ENCODE measurements at regions not wholly inside any gene's neighbourhood (a gene's known extent, or its start where the extent isn't known, plus 50 kb on each side); places are given as distances from the start of the nearest gene placed in this dataset.

- Histone ChIP-seq H3K36me3 (ENCODE audit: control insufficient read depth in 4 of 4, insufficient read depth in 3 of 4, low read depth in 1 of 4, low read length in 3 of 4) (no peaks in the 10 kb centered on the region), H3K9me3 (ENCODE audit: control insufficient read depth in 4 of 4, low read length in 3 of 4) (no peaks in the 10 kb centered on the region), H3K9ac (ENCODE audit: low read depth in 1 of 2, low read length in 2 of 2) (no peak overlapping the region), H3K4me3 (ENCODE audit: low read depth in 1 of 3, low read length in 3 of 3) (no peak overlapping the region), H3K4me1 (ENCODE audit: control insufficient read depth in 4 of 4, insufficient read depth in 4 of 4, low read length in 3 of 4) (no peaks in the 10 kb centered on the region), H3K27ac (ENCODE audit: low read depth in 1 of 2, low read length in 2 of 2) (no peak overlapping the region), H3K27me3 (ENCODE audit: control insufficient read depth in 4 of 4, insufficient read depth in 4 of 4, low read length in 3 of 4) (no peaks in the 10 kb centered on the region)
- no peak for DNase-seq (ENCODE audit: low spot score)
- 72% methylated on average over 5 of the region's 5 CpGs for WGBS
- TF ChIP-seq EGR1 (IDR thresholded peaks at IDR 0.05; ENCODE audit: low read depth in 2 of 2), result no peak
- no peak for TF ChIP-seq MAX (IDR thresholded peaks at IDR 0.05)
- no peak for TF ChIP-seq ATF3 (IDR thresholded peaks at IDR 0.05)
- TF ChIP-seq RAD21 (IDR thresholded peaks at IDR 0.05), result no peak
- TF ChIP-seq JUND (IDR thresholded peaks at IDR 0.05), result no peak
- no peak for TF ChIP-seq ZBTB33 (IDR thresholded peaks at IDR 0.05)
- TF ChIP-seq FOXA2 (IDR thresholded peaks at IDR 0.05), result no peak
- TF ChIP-seq TAF1 (conservative IDR thresholded peaks at IDR 0.05), result no peak
Measured at GRCh38 chr1:29583727-29584126, 347.4 kb downstream of the PTPRU start.

- Histone ChIP-seq H3K9me3 (ENCODE audit: control insufficient read depth in 4 of 4, low read length in 3 of 4) (no peaks in the 10 kb centered on the region), H3K4me1 (ENCODE audit: control insufficient read depth in 4 of 4, insufficient read depth in 4 of 4, low read length in 3 of 4) (no peaks in the 10 kb centered on the region), H3K27ac (ENCODE audit: low read depth in 1 of 2, low read length in 2 of 2) (no peak overlapping the region), H3K9ac (ENCODE audit: low read depth in 1 of 2, low read length in 2 of 2) (no peak overlapping the region), H3K27me3 (ENCODE audit: control insufficient read depth in 4 of 4, insufficient read depth in 4 of 4, low read length in 3 of 4) (no peaks in the 10 kb centered on the region), H3K4me3 (ENCODE audit: low read depth in 1 of 3, low read length in 3 of 3) (no peak overlapping the region), H3K36me3 (ENCODE audit: control insufficient read depth in 4 of 4, insufficient read depth in 3 of 4, low read depth in 1 of 4, low read length in 3 of 4) (no peaks in the 10 kb centered on the region)
- 78% methylated on average over 4 of the region's 4 CpGs for WGBS
- DNase-seq (ENCODE audit: low spot score), result no peak
- TF ChIP-seq ZBTB33 (IDR thresholded peaks at IDR 0.05) (no peak), MAX (IDR thresholded peaks at IDR 0.05) (no peak)
Measured at GRCh38 chr1:29581256-29581655, 344.9 kb downstream of the PTPRU start.

- DNase-seq (ENCODE audit: low spot score), result no peak
- no peaks in the 10 kb centered on the region for H3K27me3 ChIP-seq (ENCODE audit: control insufficient read depth in 4 of 4, insufficient read depth in 4 of 4, low read length in 3 of 4)
- H3K9me3 ChIP-seq (ENCODE audit: control insufficient read depth in 4 of 4, low read length in 3 of 4), result no peaks in the 10 kb centered on the region
- no peaks in the 10 kb centered on the region for H3K4me1 ChIP-seq (ENCODE audit: control insufficient read depth in 4 of 4, insufficient read depth in 4 of 4, low read length in 3 of 4)
- H3K4me3 ChIP-seq (ENCODE audit: low read depth in 1 of 3, low read length in 3 of 3), result no peak overlapping the region
- H3K27ac ChIP-seq (ENCODE audit: low read depth in 1 of 2, low read length in 2 of 2), result no peak overlapping the region
- no peaks in the 10 kb centered on the region for H3K36me3 ChIP-seq (ENCODE audit: control insufficient read depth in 4 of 4, insufficient read depth in 3 of 4, low read depth in 1 of 4, low read length in 3 of 4)
- 82% methylated on average over 5 of the region's 5 CpGs for WGBS
- no peak overlapping the region for H3K9ac ChIP-seq (ENCODE audit: low read depth in 1 of 2, low read length in 2 of 2)
- TF ChIP-seq MAX (IDR thresholded peaks at IDR 0.05) (no peak), TAF1 (conservative IDR thresholded peaks at IDR 0.05) (no peak), GABPA (IDR thresholded peaks at IDR 0.05 in 1 of 2, conservative IDR thresholded peaks at IDR 0.05 in 1 of 2) (no peak), NR2F2 (IDR thresholded peaks at IDR 0.05) (no peak), REST (IDR thresholded peaks at IDR 0.05) (no peak), EGR1 (IDR thresholded peaks at IDR 0.05; ENCODE audit: low read depth in 2 of 2) (no peak), HNF4G (IDR thresholded peaks at IDR 0.05) (no peak), CTCF (IDR thresholded peaks at IDR 0.05; ENCODE audit: low read depth, low read length, missing input control) (no peak), JUND (IDR thresholded peaks at IDR 0.05) (no peak), RXRA (IDR thresholded peaks at IDR 0.05) (no peak), FOXA1 (IDR thresholded peaks at IDR 0.05) (no peak), ATF3 (IDR thresholded peaks at IDR 0.05) (no peak), HNF4A (conservative IDR thresholded peaks at IDR 0.05) (no peak)
Measured at GRCh38 chr1:29579821-29580425, 343.6 kb downstream of the PTPRU start.
